ENCODE measurements at regions not wholly inside any gene's neighbourhood (a gene's known extent, or its start where the extent isn't known, plus 50 kb on each side); places are given as distances from the start of the nearest gene placed in this dataset.

DNA sequence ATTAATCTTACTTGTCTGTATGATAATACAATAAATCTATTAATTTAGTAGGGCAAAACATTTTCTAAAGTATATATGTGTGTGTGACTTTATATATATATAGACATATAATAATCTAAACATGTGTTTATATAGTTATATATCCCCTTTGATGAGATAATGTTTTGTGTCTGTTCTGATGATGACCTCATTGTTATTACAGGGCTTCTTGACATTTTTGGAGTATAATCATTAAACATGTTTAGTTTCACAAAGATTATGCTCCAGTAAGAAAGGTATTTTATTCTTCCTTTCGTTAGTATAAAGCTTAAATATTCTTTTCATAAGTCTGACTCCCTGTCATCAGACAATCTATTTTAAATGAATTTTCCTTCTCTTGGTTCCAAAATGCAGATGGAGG is 62.3 kb upstream of the CABCOCO1 start:
- Histone ChIP-seq H2AFZ (ENCODE audit: low read length) (no peak overlapping the region), H3K36me3 (replicated peaks; ENCODE audit: insufficient read depth, low read length) (no peaks in the 10 kb centered on the region), H3K9ac (ENCODE audit: low read length) (no peak overlapping the region), H3F3A (ENCODE audit: insufficient read depth, low read length) (no peaks in the 10 kb centered on the region), H3K4me1 (ENCODE audit: low read length) (no peaks in the 10 kb centered on the region), H3K9me3 (replicated peaks; ENCODE audit: insufficient read depth, low read length) (no peaks in the 10 kb centered on the region), H3K27me3 (replicated peaks; ENCODE audit: insufficient read depth, low read length) (no peaks in the 10 kb centered on the region), H3K79me2 (ENCODE audit: low read length) (no peaks in the 10 kb centered on the region), H3K9me2 (replicated peaks; ENCODE audit: insufficient read depth, low read length) (no peaks in the 10 kb centered on the region), H3K4me3 (ENCODE audit: low read length) (no peak overlapping the region), H4K20me1 (ENCODE audit: insufficient read depth, low read length) (no peaks in the 10 kb centered on the region), H3K4me2 (ENCODE audit: low read depth, low read length) (no peak overlapping the region), H3K27ac (ENCODE audit: low read length) (no peak overlapping the region)
- DNase-seq: no peak
- TF ChIP-seq EZH2phosphoT487 (IDR thresholded peaks at IDR 0.05; ENCODE audit: low read length): no peak
- no peak for TF ChIP-seq CTCF (IDR thresholded peaks at IDR 0.05; ENCODE audit: low read length)
- TF ChIP-seq EZH2 (optimal IDR thresholded peaks at IDR 0.05; ENCODE audit: low read depth, low read length): no peak

- H4K20me1 ChIP-seq (ENCODE audit: insufficient read depth, low read length): no peaks in the 10 kb centered on the region
- H3K4me2 ChIP-seq (ENCODE audit: low read depth, low read length): no peak overlapping the region
- no peaks in the 10 kb centered on the region for H3K9me2 ChIP-seq (replicated peaks; ENCODE audit: insufficient read depth, low read length)
- H3K79me2 ChIP-seq (ENCODE audit: low read length): no peaks in the 10 kb centered on the region
- TF ChIP-seq EZH2phosphoT487 (IDR thresholded peaks at IDR 0.05; ENCODE audit: low read length) (no peak), EZH2 (optimal IDR thresholded peaks at IDR 0.05; ENCODE audit: low read depth, low read length) (no peak), CTCF (IDR thresholded peaks at IDR 0.05; ENCODE audit: low read length) (no peak)
- H3K4me1 ChIP-seq (ENCODE audit: low read length): no peaks in the 10 kb centered on the region
- no peaks in the 10 kb centered on the region for H3K36me3 ChIP-seq (replicated peaks; ENCODE audit: insufficient read depth, low read length)
- DNase-seq: no peak
- H3F3A ChIP-seq (ENCODE audit: insufficient read depth, low read length): no peaks in the 10 kb centered on the region
- no peaks in the 10 kb centered on the region for H3K27me3 ChIP-seq (replicated peaks; ENCODE audit: insufficient read depth, low read length)
- H2AFZ ChIP-seq (ENCODE audit: low read length): no peak overlapping the region
- no peak overlapping the region for H3K4me3 ChIP-seq (ENCODE audit: low read length)
- H3K27ac ChIP-seq (ENCODE audit: low read length): no peak overlapping the region
- H3K9ac ChIP-seq (ENCODE audit: low read length): no peak overlapping the region
- no peaks in the 10 kb centered on the region for H3K9me3 ChIP-seq (replicated peaks; ENCODE audit: insufficient read depth, low read length)
Observed at GRCh38 chr10:61594430-61594829, 68.3 kb upstream of the CABCOCO1 start.

- no peaks in the 10 kb centered on the region for H3F3A ChIP-seq (ENCODE audit: insufficient read depth, low read length)
- no peaks in the 10 kb centered on the region for H3K9me2 ChIP-seq (replicated peaks; ENCODE audit: insufficient read depth, low read length)
- H3K9me3 ChIP-seq (replicated peaks; ENCODE audit: insufficient read depth, low read length): no peaks in the 10 kb centered on the region
- no peak overlapping the region for H3K9ac ChIP-seq (ENCODE audit: low read length)
- H3K4me3 ChIP-seq (ENCODE audit: low read length): no peak overlapping the region
- H4K20me1 ChIP-seq (ENCODE audit: insufficient read depth, low read length): no peaks in the 10 kb centered on the region
- H3K27ac ChIP-seq (ENCODE audit: low read length): no peak overlapping the region
- no peak overlapping the region for H3K4me2 ChIP-seq (ENCODE audit: low read depth, low read length)
- no peak for TF ChIP-seq EZH2 (optimal IDR thresholded peaks at IDR 0.05; ENCODE audit: low read depth, low read length)
- TF ChIP-seq EZH2phosphoT487 (IDR thresholded peaks at IDR 0.05; ENCODE audit: low read length): no peak
- peak; percentile 39 for TF ChIP-seq CTCF (IDR thresholded peaks at IDR 0.05; ENCODE audit: low read length)
- DNase-seq: peak; percentile 18
- no peaks in the 10 kb centered on the region for H3K27me3 ChIP-seq (replicated peaks; ENCODE audit: insufficient read depth, low read length)
- no peaks in the 10 kb centered on the region for H3K79me2 ChIP-seq (ENCODE audit: low read length)
- no peak overlapping the region for H2AFZ ChIP-seq (ENCODE audit: low read length)
- H3K36me3 ChIP-seq (replicated peaks; ENCODE audit: insufficient read depth, low read length): no peaks in the 10 kb centered on the region
- no peaks in the 10 kb centered on the region for H3K4me1 ChIP-seq (ENCODE audit: low read length)
Observed at GRCh38 chr10:61592581-61592980, 70.1 kb upstream of the CABCOCO1 start.

Data from MM.1S (cell line).